ENCODE measurements at regions not wholly inside any gene's neighbourhood (a gene's known extent, or its start where the extent isn't known, plus 50 kb on each side); places are given as distances from the start of the nearest gene placed in this dataset.

GRCh38 chr12:60255044-60255443 is 659.2 kb downstream of the SLC16A7 start:
- no peak for TF ChIP-seq POLR2AphosphoS5 (IDR thresholded peaks at IDR 0.05; ENCODE audit: low read depth, low read length)
- TF ChIP-seq POLR2A (IDR thresholded peaks at IDR 0.05; ENCODE audit: low read depth, low read length) = no peak
- TF ChIP-seq TAF1 (IDR thresholded peaks at IDR 0.05; ENCODE audit: low read depth, low read length) = no peak
- no peak for TF ChIP-seq SPI1 (IDR thresholded peaks at IDR 0.05; ENCODE audit: low read depth, low read length)
- TF ChIP-seq PAX5 (IDR thresholded peaks at IDR 0.05; ENCODE audit: insufficient read depth, low read length, severe bottlenecking) = no peak
